Peyer's patch (tissue), 4 donors: ENCODE measurements at regions not wholly inside any gene's neighbourhood (a gene's known extent, or its start where the extent isn't known, plus 50 kb on each side); places are given as distances from the start of the nearest gene placed in this dataset.

Source experiments
- DNase-seq, 3 donors: peaks; one replicate each; pipeline ENCODE4 v3.0.0-alpha.2; 2017 to 2019
- H3K27ac ChIP-seq, 4 donors: fragments of 200-600 bp; sonication (generic); one replicate each; pipeline ENCODE4 v1.5.1; 2016 to 2019
- H3K27me3 ChIP-seq, 2 donors: fragments of 200-600 bp; sonication (generic); one replicate each; pipeline ENCODE4 v1.5.1; 2019
- H3K36me3 ChIP-seq, 3 donors: fragments of 200-600 bp; sonication (generic); one replicate each; pipeline ENCODE4 v1.5.1; 2016 to 2019
- H3K4me1 ChIP-seq, 4 donors: fragments of 200-600 bp; sonication (generic); one replicate each; pipeline ENCODE4 v1.5.1; 2016 to 2019
- H3K4me3 ChIP-seq, 4 donors: fragments of 200-600 bp; sonication (generic); 1 replicate in 3 of 4; 2 replicates in 1 of 4; pipeline ENCODE4 v1.5.1; 2016 to 2019; ENCODE audit warnings: mild to moderate bottlenecking in 1 of 4
- H3K9me3 ChIP-seq, 4 donors: fragments of 200-600 bp; sonication (generic); one replicate each; pipeline ENCODE4 v1.5.1; 2016 to 2019; ENCODE audit warnings: mild to moderate bottlenecking in 1 of 4
- POLR2A ChIP-seq, 2 donors: fragments of 450-650 bp; IDR thresholded peaks; one replicate each; pipeline ENCODE4 v1.5.1; 2017; ENCODE audit warnings: antibody characterized with exemption in 2 of 2, mild to moderate bottlenecking in 2 of 2, moderate library complexity in 2 of 2
- TF ChIP-seq, protein P1 (sequence below), 6 experiments: fragments of 450-650 bp in 4 of 6; fragments of 200-600 bp in 2 of 6; sonication (generic) in 1 of 6; IDR thresholded peaks; one replicate each; pipeline ENCODE4 v1.5.1; 2017 to 2019; ENCODE audit warnings: antibody characterized with exemption in 6 of 6, mild to moderate bottlenecking in 3 of 6, moderate library complexity in 1 of 6

DNA sequence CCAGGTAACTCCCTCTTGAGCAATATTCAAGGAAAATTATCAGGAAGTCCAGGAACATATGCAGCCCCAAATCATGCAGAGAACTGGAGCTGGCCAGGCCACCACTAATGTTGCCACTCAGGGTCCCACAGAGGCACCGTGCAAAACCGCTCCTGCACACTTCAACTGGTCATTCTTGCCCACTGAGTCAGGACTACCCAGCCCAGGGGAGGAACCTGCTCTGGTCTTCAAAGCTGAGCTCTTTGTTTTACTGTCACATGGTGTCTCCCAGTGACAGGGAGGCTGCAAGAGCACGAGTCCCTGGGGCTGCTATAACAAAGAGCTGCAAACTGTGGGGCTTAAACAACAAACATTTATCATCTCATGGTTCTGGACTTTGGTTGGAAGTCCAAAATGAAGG, 336.0 kb upstream of the PRDM1 start:
- Histone ChIP-seq H3K4me1 (no peaks in the 10 kb centered on the region), H3K27ac (no peak overlapping the region), H3K27me3 (no peaks in the 10 kb centered on the region), H3K36me3 (no peaks in the 10 kb centered on the region), H3K4me3 (no peak overlapping the region), H3K9me3 (no peaks in the 10 kb centered on the region)
- no peak for DNase-seq
- TF ChIP-seq POLR2A (IDR thresholded peaks at IDR 0.05), result no peak
- TF ChIP-seq, protein P1, sequence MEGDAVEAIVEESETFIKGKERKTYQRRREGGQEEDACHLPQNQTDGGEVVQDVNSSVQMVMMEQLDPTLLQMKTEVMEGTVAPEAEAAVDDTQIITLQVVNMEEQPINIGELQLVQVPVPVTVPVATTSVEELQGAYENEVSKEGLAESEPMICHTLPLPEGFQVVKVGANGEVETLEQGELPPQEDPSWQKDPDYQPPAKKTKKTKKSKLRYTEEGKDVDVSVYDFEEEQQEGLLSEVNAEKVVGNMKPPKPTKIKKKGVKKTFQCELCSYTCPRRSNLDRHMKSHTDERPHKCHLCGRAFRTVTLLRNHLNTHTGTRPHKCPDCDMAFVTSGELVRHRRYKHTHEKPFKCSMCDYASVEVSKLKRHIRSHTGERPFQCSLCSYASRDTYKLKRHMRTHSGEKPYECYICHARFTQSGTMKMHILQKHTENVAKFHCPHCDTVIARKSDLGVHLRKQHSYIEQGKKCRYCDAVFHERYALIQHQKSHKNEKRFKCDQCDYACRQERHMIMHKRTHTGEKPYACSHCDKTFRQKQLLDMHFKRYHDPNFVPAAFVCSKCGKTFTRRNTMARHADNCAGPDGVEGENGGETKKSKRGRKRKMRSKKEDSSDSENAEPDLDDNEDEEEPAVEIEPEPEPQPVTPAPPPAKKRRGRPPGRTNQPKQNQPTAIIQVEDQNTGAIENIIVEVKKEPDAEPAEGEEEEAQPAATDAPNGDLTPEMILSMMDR (IDR thresholded peaks at IDR 0.05), result no peak

DNA sequence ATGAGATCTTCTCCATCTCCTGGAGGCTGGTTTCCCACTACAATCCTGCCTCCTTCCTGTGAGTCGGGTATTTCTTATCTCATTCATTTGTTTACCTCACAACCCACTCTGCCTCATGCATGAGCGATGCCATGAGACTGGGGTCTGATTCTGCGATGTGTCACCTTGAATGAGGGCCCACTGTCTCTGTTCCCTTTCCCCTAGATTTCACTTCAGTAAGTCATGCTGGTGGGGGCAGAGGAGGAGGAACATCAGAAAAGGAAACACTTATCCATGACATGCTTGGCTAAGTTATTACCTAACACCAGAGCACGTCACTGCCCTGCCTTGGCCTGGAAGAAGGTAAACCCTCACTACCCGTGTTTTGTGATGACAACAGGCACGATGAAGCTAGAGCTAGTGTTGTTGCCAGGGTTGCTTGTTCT, 337.4 kb upstream of the PRDM1 start:
- H3K9me3 ChIP-seq, result no peaks in the 10 kb centered on the region
- no peaks in the 10 kb centered on the region for H3K36me3 ChIP-seq
- TF ChIP-seq POLR2A (IDR thresholded peaks at IDR 0.05), result no peak
- TF ChIP-seq, protein P1 (IDR thresholded peaks at IDR 0.05), result no peak
- H3K27me3 ChIP-seq, result no peaks in the 10 kb centered on the region
- H3K4me3 ChIP-seq, result no peak overlapping the region
- no peaks in the 10 kb centered on the region for H3K4me1 ChIP-seq
- no peak for DNase-seq
- no peak overlapping the region for H3K27ac ChIP-seq

DNA sequence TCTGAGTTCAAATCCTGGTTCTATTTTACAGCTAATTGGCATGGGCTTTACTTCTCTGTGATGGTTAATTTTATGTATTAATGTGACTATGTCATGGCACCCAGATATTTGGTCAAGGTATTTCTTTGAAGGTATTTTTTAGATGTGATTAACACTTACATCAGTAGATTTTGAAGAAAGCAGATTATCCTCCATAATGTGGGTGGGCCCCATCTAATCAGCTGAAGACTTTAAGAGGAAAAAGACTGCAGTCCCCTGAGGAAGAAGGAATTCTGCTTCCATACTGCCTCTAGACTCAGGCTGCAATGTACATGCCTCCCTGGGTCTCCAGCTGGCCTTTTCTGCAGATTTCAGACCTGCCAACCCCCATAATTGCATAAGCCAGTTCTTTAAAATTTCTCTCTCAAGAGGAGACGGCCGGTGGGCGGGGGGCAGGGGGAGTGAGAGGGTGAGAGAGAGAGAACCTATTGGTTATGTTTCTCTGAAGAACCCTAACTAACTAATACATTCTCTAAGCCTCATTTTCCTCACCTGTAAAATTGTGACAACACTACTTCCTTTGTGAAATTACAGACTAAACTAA, 338.2 kb upstream of the PRDM1 start:
- H3K36me3 ChIP-seq, result no peaks in the 10 kb centered on the region
- TF ChIP-seq, protein P1 (IDR thresholded peaks at IDR 0.05), result no peak
- no peak for TF ChIP-seq POLR2A (IDR thresholded peaks at IDR 0.05)
- H3K27me3 ChIP-seq, result no peaks in the 10 kb centered on the region
- no peak for DNase-seq
- H3K9me3 ChIP-seq, result no peaks in the 10 kb centered on the region
- H3K4me3 ChIP-seq, result no peak overlapping the region
- no peak overlapping the region for H3K27ac ChIP-seq
- no peaks in the 10 kb centered on the region for H3K4me1 ChIP-seq

DNA sequence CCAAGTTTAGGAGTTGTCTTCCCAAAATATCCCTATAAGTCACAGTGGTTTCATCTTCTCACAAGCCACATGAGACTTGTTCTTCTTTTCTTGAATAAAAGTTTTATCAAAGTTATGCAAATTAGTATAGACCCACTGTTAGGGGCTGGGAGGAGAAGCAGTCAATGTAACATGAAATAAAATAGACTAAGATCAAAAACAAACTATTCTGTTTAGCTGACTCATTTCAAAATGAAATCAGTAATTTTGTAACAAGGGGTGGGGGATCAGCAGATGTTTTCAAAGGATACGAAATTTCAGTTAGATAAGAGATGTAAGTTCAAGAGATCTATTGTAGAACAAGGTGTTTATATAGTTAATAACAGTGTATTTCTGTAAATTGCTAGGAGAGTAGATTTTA, 339.6 kb upstream of the PRDM1 start:
- Histone ChIP-seq H3K27me3 (no peaks in the 10 kb centered on the region), H3K4me1 (no peaks in the 10 kb centered on the region), H3K9me3 (no peaks in the 10 kb centered on the region), H3K36me3 (no peaks in the 10 kb centered on the region), H3K4me3 (no peak overlapping the region), H3K27ac (no peak overlapping the region)
- TF ChIP-seq, protein P1 (IDR thresholded peaks at IDR 0.05), result no peak
- TF ChIP-seq POLR2A (IDR thresholded peaks at IDR 0.05), result no peak
- no peak for DNase-seq

DNA sequence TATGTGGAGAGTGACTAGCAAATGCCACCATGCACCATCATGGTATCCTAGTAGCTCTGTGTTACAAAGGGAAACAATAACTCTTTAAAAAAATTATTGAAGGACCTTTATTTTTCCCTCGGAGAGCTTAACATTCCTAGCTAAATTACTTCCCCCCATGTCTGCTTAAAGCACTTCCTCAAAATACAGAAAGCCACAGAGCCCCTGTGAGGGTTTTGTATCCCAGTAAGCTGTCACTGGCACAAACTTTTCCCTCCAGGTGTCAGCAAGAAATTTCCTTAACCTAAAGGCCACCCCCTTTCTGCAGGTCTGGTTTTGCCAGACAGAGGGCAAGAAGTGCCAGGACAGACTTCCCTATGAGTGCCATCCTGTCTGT, 340.0 kb upstream of the PRDM1 start:
- Histone ChIP-seq H3K9me3 (no peaks in the 10 kb centered on the region), H3K36me3 (no peaks in the 10 kb centered on the region), H3K27ac (no peak overlapping the region), H3K4me1 (no peaks in the 10 kb centered on the region), H3K27me3 (no peaks in the 10 kb centered on the region), H3K4me3 (no peak overlapping the region)
- DNase-seq, result no peak
- TF ChIP-seq, protein P1 (IDR thresholded peaks at IDR 0.05), result no peak
- TF ChIP-seq POLR2A (IDR thresholded peaks at IDR 0.05), result no peak
